ENCODE measurements at regions not wholly inside any gene's neighbourhood (a gene's known extent, or its start where the extent isn't known, plus 50 kb on each side); places are given as distances from the start of the nearest gene placed in this dataset.
A peak's percentile ranks its signal among the peaks of the same experiment; 100 is the strongest.

GRCh38 chr14:101328412-101329028, 232.8 kb upstream of the DIO3 start:
- no peak for DNase-seq (ENCODE audit: low spot score)

DNA sequence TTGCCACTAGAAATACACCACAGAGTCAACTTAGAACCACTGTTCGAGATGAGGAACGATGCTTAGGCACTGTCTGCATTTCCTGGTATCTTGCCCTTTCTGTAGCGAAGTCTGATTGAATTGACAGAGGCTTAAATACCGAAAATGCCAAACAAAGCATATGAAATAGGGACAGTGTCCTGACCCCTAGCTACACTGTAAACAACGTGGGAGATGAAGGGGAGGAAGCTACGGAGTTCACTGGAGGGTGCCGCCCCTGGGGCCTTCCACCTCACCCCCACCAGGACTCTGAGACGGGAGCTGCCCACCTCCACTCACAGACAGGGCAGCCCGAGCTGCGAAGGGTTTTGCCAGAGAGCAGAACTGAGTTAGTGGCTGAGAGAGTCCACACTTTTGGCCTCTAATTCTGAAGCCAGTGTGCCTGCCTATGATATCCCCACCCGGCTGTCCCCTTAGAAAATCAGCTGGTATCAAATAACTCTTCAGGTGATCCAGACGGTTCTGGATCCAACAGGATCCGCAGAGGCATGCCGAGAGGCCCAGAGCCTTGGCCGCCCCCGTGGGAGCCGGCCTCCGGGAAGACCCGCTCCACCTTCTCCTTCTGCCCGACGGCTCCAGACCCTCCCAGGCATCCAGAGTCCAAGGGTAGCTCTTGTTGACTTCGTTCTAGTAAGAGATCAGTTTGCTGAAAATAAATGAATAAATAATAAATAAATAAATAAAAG, 230.7 kb upstream of the DIO3 start:
- DNase-seq (ENCODE audit: low spot score): no peak

DNA sequence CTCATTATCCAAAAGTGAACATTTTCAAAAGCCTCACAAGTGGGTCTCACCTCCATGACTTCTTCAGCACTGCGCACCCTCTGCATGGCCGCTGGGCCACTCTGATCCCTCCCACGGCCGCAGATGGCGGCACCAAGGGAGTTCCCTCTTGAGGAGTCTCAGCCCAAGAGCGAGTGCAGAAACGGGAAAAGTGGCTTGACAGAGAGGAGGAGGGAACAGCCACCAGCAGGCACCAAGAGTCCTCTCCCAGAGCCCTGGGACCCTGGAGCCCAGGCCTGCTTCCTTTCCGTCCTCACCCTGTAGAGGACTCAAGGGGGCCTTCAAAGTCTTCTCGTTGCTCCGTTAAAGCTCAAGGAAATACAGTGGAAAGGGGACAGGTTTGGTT, 230.2 kb upstream of the DIO3 start:
- DNase-seq (ENCODE audit: low spot score): no peak

- DNase-seq (ENCODE audit: low spot score): no peak
These were observed 229.6 kb upstream of the DIO3 start for GRCh38 chr14:101331661-101332169.

DNA sequence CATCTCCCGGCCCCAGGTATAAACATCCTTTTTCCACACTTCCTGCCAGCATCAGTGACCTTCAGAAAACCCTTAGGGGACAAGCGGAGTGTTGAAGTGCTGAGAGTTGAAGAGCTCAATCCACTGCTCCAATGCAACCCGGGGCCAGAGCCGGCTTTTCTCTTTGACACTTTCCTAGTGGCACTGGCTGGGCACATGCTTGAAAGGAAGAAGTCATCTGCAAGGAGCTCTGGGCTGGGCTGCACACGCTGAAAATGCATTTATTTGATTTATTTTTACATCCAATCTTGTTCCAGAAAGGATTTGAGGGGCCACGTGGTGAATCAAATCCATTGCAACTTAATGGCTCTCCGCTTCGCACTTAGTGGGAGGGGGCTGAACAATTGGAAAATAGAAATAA, 229.0 kb upstream of the DIO3 start:
- no peak for DNase-seq (ENCODE audit: low spot score)

- DNase-seq (ENCODE audit: low spot score): peak; percentile 53
These were observed 227.7 kb upstream of the DIO3 start for GRCh38 chr14:101333335-101334280.

DNA sequence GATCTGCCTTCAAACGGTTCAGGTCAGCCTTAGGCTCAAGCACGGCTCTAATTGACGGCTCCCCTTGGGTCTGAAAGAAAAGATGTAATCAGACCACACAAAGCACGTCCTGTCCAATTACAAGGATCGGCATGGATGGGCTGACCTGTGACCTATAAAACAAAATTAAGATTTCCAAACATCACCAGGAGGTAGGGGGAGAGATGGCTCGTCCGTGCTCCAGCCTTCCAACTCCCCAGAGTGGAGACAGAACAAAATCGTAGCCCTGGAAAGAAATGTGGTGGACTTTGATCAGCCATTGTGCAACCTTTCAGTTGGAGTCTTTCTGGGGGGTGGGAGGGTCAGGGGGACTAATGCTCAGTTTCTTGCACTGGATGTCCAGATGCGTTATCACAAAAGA, 226.6 kb upstream of the DIO3 start:
- DNase-seq (ENCODE audit: low spot score): no peak

DNA sequence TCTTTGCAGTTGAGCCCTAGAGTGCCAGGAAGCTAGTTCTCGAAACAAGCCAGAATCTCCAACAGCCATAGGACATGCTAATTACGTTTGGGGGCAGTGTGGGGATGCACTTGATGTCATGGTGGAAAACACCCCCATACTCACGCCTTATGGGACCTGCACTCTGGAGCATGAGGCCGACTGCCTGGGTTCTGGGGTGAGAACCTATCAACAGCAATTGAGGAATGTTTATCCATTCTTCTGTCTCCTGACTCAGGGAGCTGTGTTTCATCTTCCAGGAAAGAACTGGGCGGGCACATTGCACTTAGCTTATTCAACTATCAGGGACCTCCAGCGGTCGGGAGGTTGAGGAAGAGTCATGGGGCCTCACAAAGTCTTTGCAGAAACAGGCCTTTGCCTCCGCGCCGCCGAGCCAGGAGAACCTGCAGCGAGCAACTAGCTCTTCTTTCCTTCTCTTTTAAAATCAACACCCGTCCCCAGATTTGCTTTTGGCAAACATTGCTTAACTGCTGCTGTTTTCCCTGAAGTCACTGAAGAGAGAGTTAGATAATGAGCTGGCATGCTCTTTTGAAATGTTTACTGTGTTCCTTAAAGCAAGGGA, 226.1 kb upstream of the DIO3 start:
- no peak for DNase-seq (ENCODE audit: low spot score)

GRCh38 chr14:101336183-101336582, 225.1 kb upstream of the DIO3 start:
- DNase-seq (ENCODE audit: low spot score): no peak

GRCh38 chr14:101337053-101337452, 224.2 kb upstream of the DIO3 start:
- no peak for DNase-seq (ENCODE audit: low spot score)

GRCh38 chr14:101340556-101340955, 220.7 kb upstream of the DIO3 start:
- no peak for DNase-seq (ENCODE audit: low spot score)

GRCh38 chr14:101347893-101348777, 213.2 kb upstream of the DIO3 start:
- no peak for DNase-seq (ENCODE audit: low spot score)

DNA sequence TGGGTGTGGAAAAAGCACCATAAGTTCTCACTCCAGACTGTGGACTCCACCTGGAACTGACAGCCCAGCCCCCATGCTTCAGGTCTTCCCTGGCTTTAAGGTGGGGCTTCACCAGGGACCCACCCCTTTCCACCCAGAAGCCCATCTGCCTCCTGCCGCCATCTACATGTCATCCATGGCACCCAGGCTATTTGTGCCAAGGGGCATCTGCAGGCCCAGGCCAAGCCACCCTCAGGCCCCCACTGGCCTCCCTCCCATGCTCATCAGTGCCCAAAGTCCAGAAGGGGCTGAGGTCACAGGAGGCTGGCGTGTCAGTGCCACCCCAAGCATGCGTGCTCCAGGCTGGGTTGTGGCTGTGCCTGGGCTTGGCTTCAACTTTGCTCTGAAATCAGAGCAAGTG, 212.2 kb upstream of the DIO3 start:
- no peak for DNase-seq (ENCODE audit: low spot score)

DNA sequence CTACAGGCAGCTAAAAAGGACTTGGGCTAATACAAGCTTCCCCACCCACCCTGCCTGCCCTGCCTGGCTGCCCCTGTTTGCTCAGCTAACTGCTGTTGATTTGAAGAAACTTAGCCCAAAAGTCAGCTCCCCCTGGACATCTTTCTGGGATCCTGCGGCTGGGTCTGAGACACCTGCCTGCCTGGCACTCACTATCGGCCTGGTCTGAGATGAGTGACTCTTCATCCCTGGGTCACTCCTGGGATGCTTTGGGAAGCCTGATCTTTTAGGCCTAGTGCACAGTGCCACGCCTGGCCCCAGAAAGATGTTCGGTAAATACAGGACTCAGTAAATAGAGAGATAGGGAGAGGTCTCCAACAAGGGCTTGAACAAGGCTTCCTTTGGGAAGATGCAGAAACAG, 211.3 kb upstream of the DIO3 start:
- no peak for DNase-seq (ENCODE audit: low spot score)

- DNase-seq (ENCODE audit: low spot score): no peak
These were observed 210.6 kb upstream of the DIO3 start for GRCh38 chr14:101350691-101351090.

DNA sequence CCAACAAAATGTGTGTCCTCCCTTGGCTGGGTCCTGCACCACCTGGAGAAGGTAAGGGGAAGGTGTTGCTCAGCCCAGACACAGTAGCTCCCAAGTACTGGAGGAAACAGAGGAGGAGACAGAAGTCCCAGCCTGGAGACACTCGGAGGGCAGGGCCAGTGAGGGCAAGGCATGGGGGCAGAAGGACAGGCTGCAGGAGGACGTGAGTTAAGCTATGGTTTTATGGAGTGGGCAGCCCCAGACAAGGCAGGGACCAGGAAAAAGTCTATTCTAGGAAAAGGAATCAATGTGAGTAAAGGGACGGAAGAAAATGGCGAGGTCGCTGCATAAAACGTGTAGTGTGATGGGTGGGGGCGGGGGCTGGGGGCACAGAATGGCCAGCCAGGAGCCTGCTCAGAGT, 210.1 kb upstream of the DIO3 start:
- no peak for DNase-seq (ENCODE audit: low spot score)

GRCh38 chr14:101351769-101352168, 209.5 kb upstream of the DIO3 start:
- no peak for DNase-seq (ENCODE audit: low spot score)

DNA sequence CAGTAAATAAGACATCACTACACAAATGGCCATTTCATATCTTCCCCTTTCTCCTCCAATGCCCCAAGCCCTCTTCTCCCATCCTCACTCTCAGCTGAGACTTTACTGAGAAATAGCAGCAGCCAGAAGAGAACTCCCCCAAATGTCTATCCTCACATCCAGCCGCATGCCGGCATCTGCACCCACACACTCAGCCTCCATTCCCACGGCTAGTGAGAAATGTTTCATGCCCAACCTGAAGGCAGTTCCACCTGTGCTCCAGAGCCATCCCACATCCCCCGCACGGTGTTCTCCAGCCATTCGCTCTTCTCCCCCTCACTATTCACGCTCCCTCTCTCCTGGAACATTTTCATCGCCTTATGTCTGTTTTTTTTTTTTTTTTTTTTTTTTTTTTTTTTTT, 208.7 kb upstream of the DIO3 start:
- DNase-seq (ENCODE audit: low spot score): no peak

- DNase-seq (ENCODE audit: low spot score): no peak
These were observed 207.9 kb upstream of the DIO3 start for GRCh38 chr14:101353422-101353821.

GRCh38 chr14:101354726-101355125, 206.6 kb upstream of the DIO3 start:
- no peak for DNase-seq (ENCODE audit: low spot score)

- DNase-seq (ENCODE audit: low spot score): no peak
These were observed 206.0 kb upstream of the DIO3 start for GRCh38 chr14:101355284-101355683.

Data from A172 (cell line).